CD4-positive, alpha-beta memory T cell (primary cell): ENCODE measurements at regions not wholly inside any gene's neighbourhood (a gene's known extent, or its start where the extent isn't known, plus 50 kb on each side); places are given as distances from the start of the nearest gene placed in this dataset.
"Not testable (repeated sequence)": the region's sequence is repeated elsewhere in the genome, so short reads cannot be mapped to it uniquely, and the experiment has no call there.

Experiments
- CTCF ChIA-PET: fragments of 350-600 bp; sonication (Branson Sonifier 250); formaldehyde crosslinking; loops from one replicate; lab custom pipeline; 2021; ENCODE audit warnings: inconsistent platforms; ENCODE audit not compliant: partially characterized antibody; lab: Charles Lee
- POLR2A ChIA-PET: fragments of 350-600 bp; sonication (Branson Sonifier 250); formaldehyde crosslinking; loops from one replicate; lab custom pipeline; 2021; ENCODE audit not compliant: partially characterized antibody; lab: Charles Lee
- DNase-seq, 5 donors: peaks; one replicate each; pipeline versions ENCODE4 v3.0.0 to v3.0.0-alpha.2; 2020 to 2022; ENCODE audit warnings: mixed read lengths in 1 of 5
- H3K27ac ChIP-seq: one replicate; pipeline ENCODE4 v1.7.0; 2013; ENCODE audit warnings: low read depth, low read length
- H3K27me3 ChIP-seq: 2 replicates; pipeline ENCODE4 v1.7.0; 2013; ENCODE audit warnings: mild to moderate bottlenecking, low read length, moderate library complexity; ENCODE audit not compliant: insufficient read depth
- H3K36me3 ChIP-seq: 2 replicates; pipeline ENCODE4 v1.7.0; 2013; ENCODE audit warnings: mild to moderate bottlenecking, low read length, moderate library complexity; ENCODE audit not compliant: insufficient read depth
- H3K4me1 ChIP-seq: 2 replicates; pipeline ENCODE4 v1.7.0; 2013; ENCODE audit warnings: mild to moderate bottlenecking, low read length, moderate library complexity; ENCODE audit not compliant: insufficient read depth
- H3K4me3 ChIP-seq, 2 donors: one replicate each; pipeline ENCODE4 v1.7.0; 2013; ENCODE audit warnings: low read length in 2 of 2, mild to moderate bottlenecking in 1 of 2
- H3K9me3 ChIP-seq, 2 donors: one replicate each; pipeline ENCODE4 v1.7.0; 2013; ENCODE audit warnings: low read length in 2 of 2, control low read depth in 1 of 2; ENCODE audit not compliant: control insufficient read depth in 1 of 2
- H3K27ac Mint-ChIP-seq, 7 donors: one replicate each; pipeline ENCODE4 v1.8.0; 2020 to 2021; ENCODE audit warnings: mixed read lengths in 7 of 7, mild to moderate bottlenecking in 6 of 7, inconsistent platforms in 3 of 7, moderate library complexity in 3 of 7
- H3K27me3 Mint-ChIP-seq, 2 donors: one replicate each; pipeline ENCODE4 v1.8.0; 2020 to 2021; ENCODE audit warnings: mixed read lengths in 2 of 2
- H3K36me3 Mint-ChIP-seq, 2 donors: one replicate each; pipeline ENCODE4 v1.8.0; 2020 to 2021; ENCODE audit warnings: mixed read lengths in 2 of 2, inconsistent platforms in 1 of 2, mild to moderate bottlenecking in 1 of 2
- H3K4me1 Mint-ChIP-seq, 4 donors: one replicate each; pipeline ENCODE4 v1.8.0; 2020 to 2021; ENCODE audit warnings: mixed read lengths in 4 of 4, mild to moderate bottlenecking in 1 of 4
- H3K4me3 Mint-ChIP-seq, 8 donors: one replicate each; pipeline ENCODE4 v1.8.0; 2020 to 2021; ENCODE audit warnings: mixed read lengths in 8 of 8, mild to moderate bottlenecking in 7 of 8, moderate library complexity in 6 of 8, inconsistent platforms in 3 of 8
- H3K9me3 Mint-ChIP-seq, 8 donors: one replicate each; pipeline ENCODE4 v1.8.0; 2020 to 2021; ENCODE audit warnings: mixed read lengths in 8 of 8, mild to moderate bottlenecking in 5 of 8, inconsistent platforms in 3 of 8, moderate library complexity in 1 of 8
- intact Hi-C: fragments of 100-400 bp; cut with micrococcal nuclease; formaldehyde crosslinking; loops from one replicate; pipeline ENCODE4 v1.15.1; 2023

DNA sequence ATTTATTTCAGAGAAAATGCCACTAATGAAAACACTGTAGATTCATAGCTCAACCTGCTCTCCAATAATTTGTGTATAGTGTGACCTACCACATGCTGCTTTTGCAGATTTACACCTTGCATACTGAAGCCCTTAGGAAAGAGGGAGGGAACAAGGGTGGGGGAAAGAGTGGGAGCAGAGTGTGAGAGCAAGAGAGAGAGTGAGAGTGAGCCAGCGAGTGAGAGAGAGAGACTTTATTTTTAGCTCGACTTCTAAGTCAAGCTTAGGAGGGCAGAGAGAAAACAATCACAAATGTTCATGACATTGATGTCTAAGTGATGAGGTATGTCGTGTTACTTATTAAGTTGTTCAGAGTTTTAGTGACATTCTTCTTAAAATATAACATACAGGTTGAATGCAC, 112.5 kb upstream of the HAND2 start:
- intact Hi-C loops, result no loop called here
- no peak overlapping the region for H3K27ac ChIP-seq
- Mint-ChIP-seq H3K4me1 (no peaks in the 10 kb centered on the region), H3K4me3 (no peak overlapping the region), H3K9me3 (peaks cover 0 to 12% (median 4%) of the 10 kb centered on the region in 8 donors), H3K36me3 (no peaks in the 10 kb centered on the region), H3K27me3 (peaks cover 3 to 7% of the 10 kb centered on the region in 2 donors), H3K27ac (no peak overlapping the region)
- no peak for DNase-seq
- no peak overlapping the region for H3K4me3 ChIP-seq
- no peaks in the 10 kb centered on the region for H3K4me1 ChIP-seq
- no peaks in the 10 kb centered on the region for H3K9me3 ChIP-seq
- H3K27me3 ChIP-seq, result no peaks in the 10 kb centered on the region
- POLR2A ChIA-PET, result no interaction called here
- H3K36me3 ChIP-seq, result no peaks in the 10 kb centered on the region
- CTCF ChIA-PET, result interaction anchor here (0.6 kb wide), 1 partner anchor 13 kb away, joined by 3 read pairs; no protein-coding TSS in a partner anchor

DNA sequence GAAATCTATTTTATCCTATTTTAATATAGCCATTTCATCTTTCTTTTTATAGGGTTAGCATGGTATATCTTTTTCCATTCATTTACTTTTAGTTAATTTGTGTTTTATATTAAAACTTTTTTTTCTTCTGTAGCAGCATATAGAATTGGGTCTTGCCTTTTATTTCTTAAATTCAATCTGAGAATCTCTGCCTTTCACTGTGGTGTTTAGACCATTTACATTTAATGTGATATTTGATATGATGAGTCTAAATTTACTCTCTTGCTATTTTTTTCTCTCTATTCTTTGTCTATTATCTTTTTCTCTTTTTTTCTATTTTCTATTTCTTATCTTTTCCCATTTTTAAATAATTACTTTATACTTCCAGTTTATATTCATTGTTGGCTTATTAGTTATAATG, 105.4 kb upstream of the HAND2 start:
- H3K4me3 Mint-ChIP-seq, result no peak overlapping the region
- H3K27me3 ChIP-seq, result no peaks in the 10 kb centered on the region
- POLR2A ChIA-PET, result no interaction called here
- no peak overlapping the region for H3K27ac Mint-ChIP-seq
- H3K9me3 Mint-ChIP-seq, result peaks cover 5 to 44% (median 29%) of the 10 kb centered on the region in 8 donors
- DNase-seq, result no peak
- no peaks in the 10 kb centered on the region for H3K36me3 Mint-ChIP-seq
- no peaks in the 10 kb centered on the region for H3K4me1 ChIP-seq
- peaks cover 0 to 1% of the 10 kb centered on the region in 2 donors for H3K27me3 Mint-ChIP-seq
- intact Hi-C loops, result no loop called here
- no peak overlapping the region for H3K27ac ChIP-seq
- CTCF ChIA-PET, result no interaction called here
- no peaks in the 10 kb centered on the region for H3K4me1 Mint-ChIP-seq
- H3K4me3 ChIP-seq, result no peak overlapping the region
- H3K9me3 ChIP-seq, result peaks cover 0 to 4% of the 10 kb centered on the region in 2 donors
- no peaks in the 10 kb centered on the region for H3K36me3 ChIP-seq

DNA sequence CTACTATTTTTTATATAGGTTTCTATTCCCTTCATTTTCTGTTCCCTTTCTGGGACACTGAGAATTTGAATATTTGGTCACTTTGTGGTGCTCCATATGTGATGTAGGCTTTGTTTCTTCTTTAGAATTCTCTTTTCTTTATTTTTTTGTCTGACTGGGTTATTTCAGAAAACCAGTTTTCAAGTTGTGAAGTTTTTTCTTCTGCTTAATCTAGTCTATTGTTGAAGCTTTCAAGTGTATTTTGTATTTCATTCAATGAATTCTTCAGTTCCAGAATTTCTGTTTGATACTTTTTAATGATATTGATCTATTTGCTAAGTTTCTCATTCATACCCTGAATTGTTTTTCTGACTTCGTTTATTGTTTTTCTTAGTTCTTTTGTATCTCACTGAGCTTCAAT, 96.2 kb upstream of the HAND2 start:
- Mint-ChIP-seq H3K27me3 (no peaks in the 10 kb centered on the region), H3K4me1 (no peaks in the 10 kb centered on the region), H3K27ac (no peak overlapping the region), H3K9me3 (peaks cover 0 to 49% (median 32%) of the 10 kb centered on the region in 8 donors), H3K4me3 (no peak overlapping the region), H3K36me3 (peaks cover 0 to 4% of the 10 kb centered on the region in 2 donors)
- Histone ChIP-seq H3K4me1 (no peaks in the 10 kb centered on the region), H3K27ac (no peak overlapping the region), H3K4me3 (no peak overlapping the region), H3K36me3 (no peaks in the 10 kb centered on the region), H3K9me3 (peaks cover 0 to 3% of the 10 kb centered on the region in 2 donors), H3K27me3 (no peaks in the 10 kb centered on the region)
- no peak for DNase-seq
- intact Hi-C loops, result no loop called here
- POLR2A ChIA-PET, result no interaction called here
- CTCF ChIA-PET, result no interaction called here

DNA sequence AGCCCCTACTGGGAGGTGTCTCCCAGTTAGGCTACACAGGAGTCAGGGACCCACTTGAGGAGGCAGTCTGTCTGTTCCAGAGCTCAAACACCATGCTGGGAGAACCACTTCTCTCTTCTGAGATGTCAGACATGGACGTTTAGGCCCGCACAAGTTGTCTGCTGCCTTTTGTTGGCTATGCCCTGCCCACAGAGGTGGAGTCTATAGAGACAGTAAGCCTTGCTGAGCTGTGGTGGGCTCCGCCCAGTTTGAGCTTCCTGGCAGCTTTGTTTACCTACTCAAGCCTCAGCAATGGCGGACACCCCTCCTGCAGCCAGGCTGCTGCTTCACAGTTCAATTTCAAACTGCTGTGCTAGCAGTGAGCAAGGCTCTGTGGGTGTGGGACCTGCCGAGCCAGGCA, 88.6 kb upstream of the HAND2 start:
- H3K9me3 Mint-ChIP-seq, result peaks cover 0 to 37% (median 15%) of the 10 kb centered on the region in 8 donors
- DNase-seq, POLR2A ChIA-PET: not testable (repeated sequence)

DNA sequence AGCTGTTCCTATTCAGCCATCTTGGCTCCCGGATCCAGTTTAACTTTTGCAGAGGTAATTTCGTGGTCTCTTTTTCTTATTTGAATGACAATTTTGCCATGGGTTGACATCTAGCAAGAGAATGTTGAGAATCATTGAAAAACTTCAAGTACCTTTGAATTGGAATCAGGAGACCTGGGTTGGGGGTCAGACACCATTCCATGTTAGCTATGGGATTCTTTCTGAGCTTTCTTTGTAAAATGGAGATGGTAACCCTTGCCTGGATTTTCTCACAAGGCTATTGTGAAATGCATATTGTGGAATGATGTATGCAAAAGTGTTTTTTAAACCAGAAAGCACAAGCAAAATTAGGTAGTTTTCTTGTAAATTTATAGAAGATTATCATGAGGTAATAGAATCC, 79.1 kb upstream of the HAND2 start:
- H3K27ac Mint-ChIP-seq, result no peak overlapping the region
- peaks cover 2 to 7% of the 10 kb centered on the region in 2 donors for H3K27me3 Mint-ChIP-seq
- ChIA-PET CTCF (no interaction called here), POLR2A (no interaction called here)
- H3K27ac ChIP-seq, result no peak overlapping the region
- intact Hi-C loops, result no loop called here
- no peak for DNase-seq
- no peaks in the 10 kb centered on the region for H3K27me3 ChIP-seq
- H3K4me1 ChIP-seq, result no peaks in the 10 kb centered on the region
- no peak overlapping the region for H3K4me3 ChIP-seq
- peaks cover 4 to 32% (median 11%) of the 10 kb centered on the region in 8 donors for H3K9me3 Mint-ChIP-seq
- no peak overlapping the region for H3K4me3 Mint-ChIP-seq
- H3K4me1 Mint-ChIP-seq, result no peaks in the 10 kb centered on the region
- H3K9me3 ChIP-seq, result no peaks in the 10 kb centered on the region
- peaks cover 0 to 3% of the 10 kb centered on the region in 2 donors for H3K36me3 Mint-ChIP-seq
- no peaks in the 10 kb centered on the region for H3K36me3 ChIP-seq

More for the DNA sequence above, 88.6 kb upstream of the HAND2 start:
- H3K27me3 ChIP-seq, H3K27ac ChIP-seq, intact Hi-C loops, H3K27me3 Mint-ChIP-seq, H3K4me3 ChIP-seq, H3K4me3 Mint-ChIP-seq, H3K4me1 Mint-ChIP-seq, H3K36me3 ChIP-seq, H3K27ac Mint-ChIP-seq, H3K36me3 Mint-ChIP-seq, CTCF ChIA-PET, H3K4me1 ChIP-seq, H3K9me3 ChIP-seq: not testable (repeated sequence)

DNA sequence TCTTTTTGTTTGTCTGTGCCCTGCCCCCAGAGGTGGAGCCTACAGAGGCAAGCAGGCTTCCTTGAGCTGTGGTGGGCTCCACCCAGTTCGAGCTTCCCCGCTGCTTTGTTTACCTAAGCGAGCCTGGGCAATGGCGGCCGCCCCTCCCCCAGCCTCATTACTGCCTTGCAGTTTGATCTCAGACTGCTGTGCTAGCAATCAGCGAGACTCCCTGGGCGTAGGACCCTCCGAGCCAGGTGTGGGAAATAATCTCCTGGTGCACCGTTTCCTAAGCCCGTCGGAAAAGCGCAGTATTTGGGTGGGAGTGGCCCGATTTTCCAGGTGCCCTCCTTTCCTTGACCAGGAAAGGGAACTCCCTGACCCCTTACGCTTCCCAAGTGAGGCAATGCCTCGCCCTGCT, 78.6 kb upstream of the HAND2 start:
- H3K27me3 Mint-ChIP-seq, DNase-seq, H3K27ac ChIP-seq, H3K4me3 Mint-ChIP-seq, CTCF ChIA-PET, H3K36me3 ChIP-seq, H3K9me3 ChIP-seq, H3K4me3 ChIP-seq, intact Hi-C loops, H3K4me1 Mint-ChIP-seq, H3K36me3 Mint-ChIP-seq, H3K4me1 ChIP-seq, POLR2A ChIA-PET, H3K27ac Mint-ChIP-seq, H3K27me3 ChIP-seq: not testable (repeated sequence)
- peaks cover 4 to 32% (median 11%) of the 10 kb centered on the region in 8 donors for H3K9me3 Mint-ChIP-seq

DNA sequence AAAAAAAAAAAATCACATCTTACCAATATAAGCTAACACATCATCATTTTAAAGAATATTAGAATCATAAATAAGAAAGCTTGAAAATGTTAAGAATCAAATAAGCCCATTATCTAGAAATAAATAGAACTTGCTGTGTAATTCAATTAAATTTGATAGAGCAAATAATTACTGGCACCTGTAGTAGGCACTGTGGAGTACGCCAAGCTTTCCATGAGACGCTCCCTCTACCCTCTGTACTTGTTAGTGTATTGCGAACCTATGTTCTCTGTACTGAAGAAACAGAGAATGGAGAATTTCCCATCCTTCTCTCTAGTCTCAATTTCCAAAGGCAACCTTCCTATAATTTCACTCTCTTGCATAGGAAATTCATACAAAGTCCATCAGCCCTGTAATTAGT, 61.7 kb upstream of the HAND2 start:
- no peaks in the 10 kb centered on the region for H3K4me1 ChIP-seq
- Mint-ChIP-seq H3K27me3 (peaks cover 6 to 8% of the 10 kb centered on the region in 2 donors), H3K36me3 (no peaks in the 10 kb centered on the region), H3K27ac (no peak overlapping the region), H3K4me3 (no peak overlapping the region), H3K9me3 (no peaks in the 10 kb centered on the region), H3K4me1 (no peaks in the 10 kb centered on the region)
- no peaks in the 10 kb centered on the region for H3K9me3 ChIP-seq
- H3K36me3 ChIP-seq, result no peaks in the 10 kb centered on the region
- intact Hi-C loops, result no loop called here
- DNase-seq, result no peak
- ChIA-PET POLR2A (no interaction called here), CTCF (no interaction called here)
- no peak overlapping the region for H3K27ac ChIP-seq
- no peaks in the 10 kb centered on the region for H3K27me3 ChIP-seq
- H3K4me3 ChIP-seq, result no peak overlapping the region

DNA sequence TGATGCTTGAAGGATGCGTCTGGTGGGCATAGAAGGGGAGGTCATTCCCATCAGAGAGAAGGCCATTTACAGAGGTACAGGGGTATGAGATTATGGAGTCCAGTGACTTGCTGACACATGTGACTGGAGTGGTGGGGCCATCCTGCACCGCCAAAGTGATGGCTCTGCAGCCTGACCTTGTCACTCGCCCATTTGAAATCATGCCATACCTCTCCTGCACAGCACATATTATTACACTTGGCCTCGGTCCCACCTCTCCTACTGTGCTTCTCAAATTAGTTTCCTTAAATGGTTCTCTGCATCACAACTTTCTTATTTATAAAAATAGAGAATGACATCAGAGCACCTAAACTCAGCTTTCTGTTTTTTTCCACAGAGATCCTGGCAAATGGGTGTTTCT, 60.7 kb upstream of the HAND2 start:
- ChIA-PET CTCF (no interaction called here), POLR2A (no interaction called here)
- no peak for DNase-seq
- Histone ChIP-seq H3K27me3 (no peaks in the 10 kb centered on the region), H3K36me3 (no peaks in the 10 kb centered on the region), H3K9me3 (no peaks in the 10 kb centered on the region), H3K4me1 (no peaks in the 10 kb centered on the region), H3K4me3 (no peak overlapping the region), H3K27ac (no peak overlapping the region)
- no peak overlapping the region for H3K4me3 Mint-ChIP-seq
- intact Hi-C loops, result no loop called here
- no peak overlapping the region for H3K27ac Mint-ChIP-seq
- peaks cover 4 to 7% of the 10 kb centered on the region in 2 donors for H3K27me3 Mint-ChIP-seq
- H3K9me3 Mint-ChIP-seq, result no peaks in the 10 kb centered on the region
- no peaks in the 10 kb centered on the region for H3K36me3 Mint-ChIP-seq
- no peaks in the 10 kb centered on the region for H3K4me1 Mint-ChIP-seq
